ENCODE measurements at regions not wholly inside any gene's neighbourhood (a gene's known extent, or its start where the extent isn't known, plus 50 kb on each side); places are given as distances from the start of the nearest gene placed in this dataset.
A peak's percentile ranks its signal among the peaks of the same experiment; 100 is the strongest.

- no peak for DNase-seq
These were observed 160.2 kb downstream of the CYYR1 start for GRCh38 chr21:26412885-26413284.

GRCh38 chr21:26409735-26410134 is 163.4 kb downstream of the CYYR1 start:
- no peak for DNase-seq

- peak; percentile 36 for DNase-seq
These were observed 164.6 kb downstream of the CYYR1 start for GRCh38 chr21:26408511-26408910.

GRCh38 chr21:26406526-26406925 is 166.6 kb downstream of the CYYR1 start:
- DNase-seq: no peak

GRCh38 chr21:26405735-26406361 is 167.2 kb downstream of the CYYR1 start:
- peak; percentile 86 for DNase-seq

GRCh38 chr21:26405071-26405470 is 168.0 kb downstream of the CYYR1 start:
- DNase-seq: peak; percentile 81

GRCh38 chr21:26404288-26404687 is 168.8 kb downstream of the CYYR1 start:
- DNase-seq: no peak

GRCh38 chr21:26403321-26403720 is 169.8 kb downstream of the CYYR1 start:
- DNase-seq: no peak

- no peak for DNase-seq
These were observed 175.5 kb downstream of the CYYR1 start for GRCh38 chr21:26397545-26397944.

- peak; percentile 32 for DNase-seq
These were observed 178.7 kb downstream of the CYYR1 start for GRCh38 chr21:26394341-26394740.

GRCh38 chr21:26391166-26391565 is 181.9 kb downstream of the CYYR1 start:
- DNase-seq: no peak

- DNase-seq: peak; percentile 86
These were observed 183.0 kb downstream of the CYYR1 start for GRCh38 chr21:26389971-26390641.

- peak; percentile 90 for DNase-seq
These were observed 184.3 kb downstream of the CYYR1 start for GRCh38 chr21:26388731-26389231.

- peak; percentile 8 for DNase-seq
These were observed 187.4 kb downstream of the CYYR1 start for GRCh38 chr21:26385721-26386120.

- no peak for DNase-seq
These were observed 193.5 kb downstream of the CYYR1 start for GRCh38 chr21:26379561-26379960.

GRCh38 chr21:26377111-26377694 is 195.9 kb downstream of the CYYR1 start:
- DNase-seq: no peak

GRCh38 chr21:26374817-26375216 is 198.3 kb downstream of the CYYR1 start:
- peak; percentile 39 for DNase-seq

- DNase-seq: no peak
These were observed 198.2 kb upstream of the APP start for GRCh38 chr21:26368591-26369320.

GRCh38 chr21:26366781-26367180 is 196.2 kb upstream of the APP start:
- DNase-seq: peak; percentile 50

GRCh38 chr21:26365849-26366248 is 195.3 kb upstream of the APP start:
- no peak for DNase-seq

GRCh38 chr21:26351661-26352060 is 181.1 kb upstream of the APP start:
- no peak for DNase-seq

GRCh38 chr21:26332867-26333266 is 162.3 kb upstream of the APP start:
- no peak for DNase-seq
